ENCODE measurements at regions not wholly inside any gene's neighbourhood (a gene's known extent, or its start where the extent isn't known, plus 50 kb on each side); places are given as distances from the start of the nearest gene placed in this dataset.

- TF ChIP-seq CTCF (IDR thresholded peaks at IDR 0.05; ENCODE audit: low read depth, low read length) (no peak), EZH2phosphoT487 (IDR thresholded peaks at IDR 0.05; ENCODE audit: low read depth) (no peak)
- Histone ChIP-seq H4K20me1 (ENCODE audit: insufficient read depth, low read length) (no peaks in the 10 kb centered on the region), H3K27ac (ENCODE audit: low read length) (no peak overlapping the region), H3K27me3 (ENCODE audit: low read depth, low read length) (no peaks in the 10 kb centered on the region), H3K4me2 (ENCODE audit: low read length) (no peak overlapping the region), H3K9ac (ENCODE audit: low read length) (no peak overlapping the region), H3K4me3 (ENCODE audit: low read length) (no peak overlapping the region), H3K9me3 (ENCODE audit: insufficient read depth, low read length) (no peaks in the 10 kb centered on the region), H2AFZ (ENCODE audit: low read depth, low read length) (no peak overlapping the region), H3K36me3 (replicated peaks; ENCODE audit: low read depth, low read length) (no peaks in the 10 kb centered on the region), H3K4me1 (ENCODE audit: low read length) (no peaks in the 10 kb centered on the region), H3K79me2 (ENCODE audit: low read length) (no peaks in the 10 kb centered on the region)
Observed at GRCh38 chr13:89936256-89936655, 1411.2 kb upstream of the MIR17HG start.

DNA sequence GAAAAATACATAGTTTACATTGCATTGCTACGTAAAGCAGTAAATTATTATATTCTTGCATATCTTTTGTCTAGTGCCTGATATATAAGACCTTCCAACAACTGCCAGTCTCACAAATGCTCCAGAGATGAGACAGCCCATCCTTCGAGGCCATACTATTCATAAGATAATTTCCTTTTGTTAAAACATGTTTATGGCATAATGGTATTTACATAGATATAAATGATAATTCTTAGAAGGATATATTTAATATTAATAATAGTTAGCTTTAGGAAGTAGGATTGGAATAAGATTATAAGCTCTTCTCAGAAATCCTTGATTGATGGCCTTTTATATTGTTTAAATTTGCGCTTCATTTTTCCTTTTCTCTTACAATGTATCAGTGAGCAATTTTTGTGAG lies 1410.1 kb upstream of the MIR17HG start:
- Histone ChIP-seq H2AFZ (ENCODE audit: low read depth, low read length) (no peak overlapping the region), H3K27me3 (ENCODE audit: low read depth, low read length) (no peaks in the 10 kb centered on the region), H4K20me1 (ENCODE audit: insufficient read depth, low read length) (no peaks in the 10 kb centered on the region), H3K9ac (ENCODE audit: low read length) (no peak overlapping the region), H3K4me1 (ENCODE audit: low read length) (no peaks in the 10 kb centered on the region), H3K27ac (ENCODE audit: low read length) (no peak overlapping the region), H3K36me3 (replicated peaks; ENCODE audit: low read depth, low read length) (no peaks in the 10 kb centered on the region), H3K9me3 (ENCODE audit: insufficient read depth, low read length) (no peaks in the 10 kb centered on the region), H3K4me3 (ENCODE audit: low read length) (no peak overlapping the region), H3K79me2 (ENCODE audit: low read length) (no peaks in the 10 kb centered on the region), H3K4me2 (ENCODE audit: low read length) (no peak overlapping the region)
- TF ChIP-seq EZH2phosphoT487 (IDR thresholded peaks at IDR 0.05; ENCODE audit: low read depth) (no peak), CTCF (IDR thresholded peaks at IDR 0.05; ENCODE audit: low read depth, low read length) (no peak)

DNA sequence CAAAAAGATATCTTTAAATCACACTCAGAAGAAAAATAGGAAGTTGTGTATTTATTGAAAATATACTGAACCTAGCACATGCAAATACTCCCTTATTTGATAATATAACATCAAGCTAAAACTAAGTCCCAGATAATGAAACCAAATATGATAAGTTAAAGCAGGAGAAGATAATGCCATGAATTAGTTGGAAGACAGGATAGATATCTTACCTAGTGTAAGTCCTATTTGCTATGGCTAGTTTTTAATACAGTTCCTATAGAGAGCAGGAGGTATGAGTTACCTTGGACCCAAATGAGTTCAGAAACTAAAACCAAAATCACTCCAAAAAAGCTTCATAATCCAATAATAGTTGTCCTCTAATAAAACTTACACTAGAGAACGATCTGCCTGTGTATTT lies 1407.1 kb upstream of the MIR17HG start:
- Histone ChIP-seq H3K27ac (ENCODE audit: low read length) (no peak overlapping the region), H2AFZ (ENCODE audit: low read depth, low read length) (no peak overlapping the region), H3K9me3 (ENCODE audit: insufficient read depth, low read length) (no peaks in the 10 kb centered on the region), H4K20me1 (ENCODE audit: insufficient read depth, low read length) (no peaks in the 10 kb centered on the region), H3K27me3 (ENCODE audit: low read depth, low read length) (no peaks in the 10 kb centered on the region), H3K79me2 (ENCODE audit: low read length) (no peaks in the 10 kb centered on the region), H3K4me1 (ENCODE audit: low read length) (no peaks in the 10 kb centered on the region), H3K4me3 (ENCODE audit: low read length) (no peak overlapping the region), H3K36me3 (replicated peaks; ENCODE audit: low read depth, low read length) (no peaks in the 10 kb centered on the region), H3K4me2 (ENCODE audit: low read length) (no peak overlapping the region), H3K9ac (ENCODE audit: low read length) (no peak overlapping the region)
- TF ChIP-seq CTCF (IDR thresholded peaks at IDR 0.05; ENCODE audit: low read depth, low read length) (no peak), EZH2phosphoT487 (IDR thresholded peaks at IDR 0.05; ENCODE audit: low read depth) (no peak)

DNA sequence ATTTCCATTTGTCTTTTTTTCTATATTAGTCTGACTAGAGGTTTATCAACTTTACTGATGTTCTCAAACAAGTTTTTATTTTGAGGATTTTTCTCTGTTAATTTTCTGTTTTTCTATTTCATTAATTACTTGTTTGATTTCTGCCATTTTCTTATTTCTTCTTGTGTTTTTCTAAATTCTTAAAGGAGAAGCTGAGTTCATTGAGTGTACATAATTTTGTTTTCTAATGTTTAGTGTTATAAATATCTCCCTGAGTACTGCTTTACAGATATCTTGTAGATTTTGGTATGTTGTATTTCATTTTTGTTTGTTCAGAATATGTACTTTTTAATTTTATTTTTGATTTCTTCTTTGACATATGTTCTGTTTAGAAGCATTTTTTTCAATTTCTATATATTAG lies 1404.3 kb upstream of the MIR17HG start:
- H3K4me2 ChIP-seq (ENCODE audit: low read length), result no peak overlapping the region
- H3K9ac ChIP-seq (ENCODE audit: low read length), result no peak overlapping the region
- no peaks in the 10 kb centered on the region for H3K36me3 ChIP-seq (replicated peaks; ENCODE audit: low read depth, low read length)
- H3K4me3 ChIP-seq (ENCODE audit: low read length), result no peak overlapping the region
- no peaks in the 10 kb centered on the region for H3K27me3 ChIP-seq (ENCODE audit: low read depth, low read length)
- H3K27ac ChIP-seq (ENCODE audit: low read length), result no peak overlapping the region
- no peaks in the 10 kb centered on the region for H3K9me3 ChIP-seq (ENCODE audit: insufficient read depth, low read length)
- H4K20me1 ChIP-seq (ENCODE audit: insufficient read depth, low read length), result no peaks in the 10 kb centered on the region
- H3K4me1 ChIP-seq (ENCODE audit: low read length), result no peaks in the 10 kb centered on the region
- H3K79me2 ChIP-seq (ENCODE audit: low read length), result no peaks in the 10 kb centered on the region
- no peak for TF ChIP-seq CTCF (IDR thresholded peaks at IDR 0.05; ENCODE audit: low read depth, low read length)
- TF ChIP-seq EZH2phosphoT487 (IDR thresholded peaks at IDR 0.05; ENCODE audit: low read depth), result no peak
- no peak overlapping the region for H2AFZ ChIP-seq (ENCODE audit: low read depth, low read length)

Measured in OCI-LY3 (cell line).